ENCODE measurements at regions not wholly inside any gene's neighbourhood (a gene's known extent, or its start where the extent isn't known, plus 50 kb on each side); places are given as distances from the start of the nearest gene placed in this dataset.

DNA sequence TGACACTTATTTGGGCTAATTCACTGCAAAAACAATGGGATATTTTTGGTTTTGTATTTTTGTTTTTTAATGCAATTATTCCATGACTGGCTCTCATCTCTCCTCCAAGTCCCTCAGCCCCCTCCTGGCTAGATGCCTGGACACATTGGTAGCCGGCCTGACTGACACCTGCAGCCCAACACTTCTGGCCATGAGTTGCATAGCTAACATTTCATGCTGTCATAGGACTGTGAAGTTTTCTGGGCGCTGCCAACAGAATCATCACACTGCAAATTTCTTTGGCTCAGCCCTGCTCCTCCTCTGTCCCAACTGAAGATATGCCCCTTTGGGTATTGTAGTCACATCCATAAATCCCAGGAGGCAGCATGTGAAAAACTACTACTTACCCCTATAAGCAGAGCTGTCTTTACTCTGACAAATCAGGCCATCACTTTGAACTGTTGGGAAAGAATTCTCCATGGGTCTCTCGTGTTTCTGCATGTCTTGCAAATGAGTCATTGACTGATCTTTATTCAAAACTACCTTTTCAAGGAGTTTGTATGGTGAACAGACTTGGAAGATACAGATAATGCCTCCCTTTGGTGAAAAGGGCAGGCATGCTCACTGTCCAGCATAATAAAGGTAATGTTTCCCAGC lies 126.7 kb upstream of the LGR5 start:
- TF ChIP-seq CTCF (IDR thresholded peaks at IDR 0.05; ENCODE audit: low read depth, low read length), result no peak
- no peak for TF ChIP-seq POLR2A (IDR thresholded peaks at IDR 0.05; ENCODE audit: extremely low read depth, insufficient read length)
- TF ChIP-seq MAX (IDR thresholded peaks at IDR 0.05; ENCODE audit: low read depth, low read length), result no peak
- no peak for TF ChIP-seq MYC (IDR thresholded peaks at IDR 0.05; ENCODE audit: low read depth, low read length)

All from NB4 (cell line).